Heart left ventricle (tissue), 13 donors: ENCODE measurements at regions not wholly inside any gene's neighbourhood (a gene's known extent, or its start where the extent isn't known, plus 50 kb on each side); places are given as distances from the start of the nearest gene placed in this dataset.

Experiments used
- POLR2A ChIP-seq, 2 donors: fragments of 450-650 bp; IDR thresholded peaks; one replicate each; pipeline ENCODE4 v1.6.1; 2017; ENCODE audit warnings: antibody characterized with exemption in 2 of 2, mild to moderate bottlenecking in 2 of 2, moderate library complexity in 2 of 2
- TF ChIP-seq, protein P1 (sequence below), 12 donors: fragments of 200-600 bp; sonication (generic) in 4 of 12; IDR thresholded peaks; one replicate each; pipeline versions ENCODE4 v1.5.0 to v1.8.0; 2018 to 2022; ENCODE audit warnings: antibody characterized with exemption in 12 of 12, mild to moderate bottlenecking in 5 of 12
- donor health status: ischemic (EF 13 %, LVEDD 7.1; RV severe dilation, severe dysfunction).
- donor health status: DM: no; HTN: yes; CAD: no.
- donor health status: DM: no; HTN: no; CAD: no.
- donor health status: ischemic (EF 25% LVEDD 6.9; RV normal size, moderate dysfunction).
- donor health status: ischemic (EF 25% LVEDD 5.7; RV mildly dilated, moderate dysfunction).
- donor health status: ischemic (EF 35%, LVEDD 5.7; RV mildly dilated, moderate dysfunction).
- donor health status: nonischemic (EF 11% LVEDD 7.7; RV severe dilation, severe dysfunction).
- donor health status: DM: yes; HTN: yes; CAD: no.
- donor health status: PGD.
- donor health status: ischemic (EF 29% LVEDD 5.4; RV normal size, mild dysfunction).
- donor health status: nonischemic (EF 23%, LVEDD 6.1; RV moderate dilation, normal function).

DNA sequence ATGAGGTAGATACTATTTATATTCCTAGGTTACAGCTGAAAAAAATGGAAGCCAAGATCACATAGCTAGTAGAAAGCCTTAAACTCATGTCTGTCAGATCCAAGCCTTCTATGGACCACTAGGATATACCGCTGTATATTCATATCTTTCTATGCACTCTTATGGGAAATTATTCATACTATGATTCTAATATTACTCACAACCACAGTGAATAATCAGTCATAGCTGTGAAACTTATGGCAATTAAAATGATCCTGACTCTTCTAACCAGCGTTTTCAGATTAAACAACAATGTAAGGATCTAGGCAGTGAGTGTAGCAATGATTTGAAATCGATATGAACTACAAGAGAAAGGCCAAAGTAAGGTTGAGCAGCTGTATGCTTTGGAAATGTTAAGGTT lies 111.0 kb downstream of the RASGEF1B start:
- TF ChIP-seq, protein P1, sequence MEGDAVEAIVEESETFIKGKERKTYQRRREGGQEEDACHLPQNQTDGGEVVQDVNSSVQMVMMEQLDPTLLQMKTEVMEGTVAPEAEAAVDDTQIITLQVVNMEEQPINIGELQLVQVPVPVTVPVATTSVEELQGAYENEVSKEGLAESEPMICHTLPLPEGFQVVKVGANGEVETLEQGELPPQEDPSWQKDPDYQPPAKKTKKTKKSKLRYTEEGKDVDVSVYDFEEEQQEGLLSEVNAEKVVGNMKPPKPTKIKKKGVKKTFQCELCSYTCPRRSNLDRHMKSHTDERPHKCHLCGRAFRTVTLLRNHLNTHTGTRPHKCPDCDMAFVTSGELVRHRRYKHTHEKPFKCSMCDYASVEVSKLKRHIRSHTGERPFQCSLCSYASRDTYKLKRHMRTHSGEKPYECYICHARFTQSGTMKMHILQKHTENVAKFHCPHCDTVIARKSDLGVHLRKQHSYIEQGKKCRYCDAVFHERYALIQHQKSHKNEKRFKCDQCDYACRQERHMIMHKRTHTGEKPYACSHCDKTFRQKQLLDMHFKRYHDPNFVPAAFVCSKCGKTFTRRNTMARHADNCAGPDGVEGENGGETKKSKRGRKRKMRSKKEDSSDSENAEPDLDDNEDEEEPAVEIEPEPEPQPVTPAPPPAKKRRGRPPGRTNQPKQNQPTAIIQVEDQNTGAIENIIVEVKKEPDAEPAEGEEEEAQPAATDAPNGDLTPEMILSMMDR (IDR thresholded peaks at IDR 0.05) = no peak
- no peak for TF ChIP-seq POLR2A (IDR thresholded peaks at IDR 0.05)
